AG04449 (cell line): ENCODE measurements at regions not wholly inside any gene's neighbourhood (a gene's known extent, or its start where the extent isn't known, plus 50 kb on each side); places are given as distances from the start of the nearest gene placed in this dataset.

Experiments used
- CTCF ChIA-PET: fragments of 350-600 bp; formaldehyde crosslinking; extraction: SDS; loops from one replicate; lab custom pipeline; 2021; ENCODE audit warnings: antibody characterized with exemption; lab: Yijun Ruan, JAX
- POLR2A ChIA-PET: fragments of 400-600, 350-600 bp; formaldehyde crosslinking; extraction: SDS; loops from one replicate; lab custom pipeline; 2020; ENCODE audit warnings: antibody characterized with exemption, inconsistent platforms; lab: Yijun Ruan, JAX
- DNase-seq: peaks from one replicate; pipeline ENCODE4 v3.0.0-alpha.2; 2010; ENCODE audit warnings: low read depth, low spot score
- H3K4me3 ChIP-seq: 2 replicates; pipeline ENCODE4 v1.5.1; 2011; ENCODE audit warnings: low read depth, mild to moderate bottlenecking, control low read depth, low read length
- TF ChIP-seq, protein P1 (sequence below): IDR thresholded peaks from one replicate; pipeline ENCODE4 v1.5.1; 2011; ENCODE audit warnings: mild to moderate bottlenecking, moderate library complexity, low read length, control low read depth, inconsistent platforms; ENCODE audit not compliant: insufficient read depth; ENCODE audit errors: missing control alignments

DNA sequence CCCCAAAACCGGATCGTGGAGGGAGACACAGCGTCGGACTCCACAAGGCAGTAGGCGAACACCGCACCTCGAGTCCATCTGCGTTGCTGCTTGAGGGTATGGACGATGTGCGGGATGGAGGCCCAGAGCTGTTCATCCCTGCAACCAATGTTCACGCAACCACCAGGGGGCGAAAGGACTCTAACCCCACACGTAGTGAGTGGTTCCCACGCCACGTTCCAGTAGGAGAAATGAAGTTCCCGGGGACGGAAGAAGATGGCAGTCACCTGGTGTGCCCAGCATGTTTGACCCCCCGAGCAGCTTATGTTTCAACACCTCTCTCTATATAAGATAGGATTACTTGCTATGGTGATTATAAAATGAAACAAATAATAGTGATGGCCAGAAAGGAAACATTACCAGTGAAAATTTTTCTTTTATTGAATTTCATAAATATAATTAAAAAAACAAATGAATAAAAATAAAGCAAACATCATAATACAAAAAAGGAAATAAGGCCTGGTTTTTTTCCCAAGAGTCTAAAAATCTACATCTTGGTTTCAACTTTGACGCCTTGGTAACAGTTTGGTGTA lies 184.3 kb downstream of the SH3BP4 start:
- no peak overlapping the region for H3K4me3 ChIP-seq
- TF ChIP-seq, protein P1, sequence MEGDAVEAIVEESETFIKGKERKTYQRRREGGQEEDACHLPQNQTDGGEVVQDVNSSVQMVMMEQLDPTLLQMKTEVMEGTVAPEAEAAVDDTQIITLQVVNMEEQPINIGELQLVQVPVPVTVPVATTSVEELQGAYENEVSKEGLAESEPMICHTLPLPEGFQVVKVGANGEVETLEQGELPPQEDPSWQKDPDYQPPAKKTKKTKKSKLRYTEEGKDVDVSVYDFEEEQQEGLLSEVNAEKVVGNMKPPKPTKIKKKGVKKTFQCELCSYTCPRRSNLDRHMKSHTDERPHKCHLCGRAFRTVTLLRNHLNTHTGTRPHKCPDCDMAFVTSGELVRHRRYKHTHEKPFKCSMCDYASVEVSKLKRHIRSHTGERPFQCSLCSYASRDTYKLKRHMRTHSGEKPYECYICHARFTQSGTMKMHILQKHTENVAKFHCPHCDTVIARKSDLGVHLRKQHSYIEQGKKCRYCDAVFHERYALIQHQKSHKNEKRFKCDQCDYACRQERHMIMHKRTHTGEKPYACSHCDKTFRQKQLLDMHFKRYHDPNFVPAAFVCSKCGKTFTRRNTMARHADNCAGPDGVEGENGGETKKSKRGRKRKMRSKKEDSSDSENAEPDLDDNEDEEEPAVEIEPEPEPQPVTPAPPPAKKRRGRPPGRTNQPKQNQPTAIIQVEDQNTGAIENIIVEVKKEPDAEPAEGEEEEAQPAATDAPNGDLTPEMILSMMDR, result peak; percentile 93
- ChIA-PET CTCF (interaction anchor here (0.6 to 20.2 kb wide), 23 partner anchors 11 to 607 kb away, joined by 3 to 340 read pairs (median 3); no protein-coding TSS in a partner anchor), POLR2A (no interaction called here)
- DNase-seq, result peak; percentile 9

DNA sequence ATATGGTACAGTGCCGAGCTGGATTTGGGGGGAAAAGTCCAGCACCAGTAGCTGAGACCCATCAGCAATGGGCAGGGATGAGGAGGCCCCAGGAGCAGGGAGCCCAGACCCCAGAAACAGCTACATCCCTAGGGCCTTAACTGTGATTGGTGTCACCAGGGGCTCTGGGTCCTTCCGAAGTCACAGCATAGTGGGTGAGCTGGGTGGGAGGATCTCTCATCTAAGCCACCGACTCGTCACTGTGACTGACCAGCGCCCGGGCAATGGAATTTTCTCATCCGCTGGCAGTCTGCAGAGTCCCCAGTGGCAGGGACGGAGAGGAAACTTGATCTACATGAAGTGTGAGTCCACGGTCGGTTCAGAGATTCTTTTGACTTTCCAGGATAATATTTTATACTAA lies 186.5 kb downstream of the SH3BP4 start:
- ChIA-PET CTCF (interaction anchor here (1.4 to 20.2 kb wide), 4 partner anchors 8 to 609 kb away, joined by 5 to 340 read pairs (median 70); no protein-coding TSS in a partner anchor), POLR2A (no interaction called here)
- no peak for DNase-seq
- H3K4me3 ChIP-seq, result no peak overlapping the region
- TF ChIP-seq, protein P1, result no peak

DNA sequence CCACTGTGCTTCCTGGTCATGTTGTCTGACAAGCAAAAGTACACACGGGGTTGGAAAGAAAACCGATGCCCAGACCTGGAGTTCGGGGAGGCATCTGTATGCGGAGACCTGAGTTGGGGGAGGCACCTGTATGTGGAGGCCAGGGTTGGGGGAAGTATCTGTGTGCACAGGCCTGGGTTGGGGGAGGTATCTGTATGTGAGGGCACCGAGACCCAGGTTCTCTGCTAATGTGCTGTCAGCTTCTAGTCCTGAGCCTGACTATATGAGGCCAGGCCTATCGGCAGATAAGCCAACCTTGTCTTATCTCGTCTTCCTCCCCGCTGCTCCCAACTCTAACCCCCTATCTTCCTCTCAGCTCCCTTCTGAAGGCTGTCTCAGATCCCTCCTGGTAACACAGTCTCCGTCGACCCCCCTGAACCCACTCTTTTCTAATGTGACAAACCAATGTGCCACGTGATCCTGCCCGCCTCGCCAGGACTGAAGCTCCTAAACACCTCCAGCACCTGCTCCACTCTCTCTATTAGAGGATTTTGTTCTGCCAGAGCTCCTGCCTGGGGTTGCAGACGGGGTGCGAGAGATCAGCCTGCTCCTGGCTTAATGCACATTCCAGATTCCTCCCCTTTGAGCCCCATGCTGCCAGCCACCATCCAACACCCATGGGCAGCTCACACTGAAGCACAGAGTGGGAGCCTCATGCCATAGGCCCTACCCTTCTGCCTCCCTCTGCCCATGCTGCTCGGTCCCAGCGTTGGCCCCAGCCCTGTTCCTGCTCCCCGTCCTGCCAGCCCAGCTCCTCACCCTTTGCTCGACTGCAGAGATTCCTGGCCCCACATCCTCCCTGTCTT lies 188.4 kb downstream of the SH3BP4 start:
- POLR2A ChIA-PET, result no interaction called here
- TF ChIP-seq, protein P1, result no peak
- no peak for DNase-seq
- CTCF ChIA-PET, result interaction anchor here (0.6 to 20.2 kb wide), 2 partner anchors 425 to 455 kb away, joined by 3 to 340 read pairs; no protein-coding TSS in a partner anchor
- no peak overlapping the region for H3K4me3 ChIP-seq

DNA sequence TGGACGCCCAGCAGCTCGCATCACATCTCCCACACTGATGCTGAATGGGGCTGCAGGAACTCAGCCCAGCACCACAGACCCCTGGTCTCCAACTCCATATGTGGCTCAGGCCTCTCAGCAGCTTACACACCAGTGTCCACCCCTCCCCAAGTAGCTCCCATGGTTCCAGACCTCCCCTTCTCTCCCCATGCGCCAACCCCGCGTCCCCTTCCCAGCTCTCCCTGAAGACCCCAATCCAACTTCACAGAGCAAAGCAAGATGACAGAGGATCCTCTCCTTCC lies 188.9 kb downstream of the SH3BP4 start:
- TF ChIP-seq, protein P1, result no peak
- ChIA-PET CTCF (interaction anchor here (20.2 kb wide), 1 partner anchor 455 kb away, joined by 340 read pairs; no protein-coding TSS in a partner anchor), POLR2A (no interaction called here)
- no peak for DNase-seq
- H3K4me3 ChIP-seq, result no peak overlapping the region

DNA sequence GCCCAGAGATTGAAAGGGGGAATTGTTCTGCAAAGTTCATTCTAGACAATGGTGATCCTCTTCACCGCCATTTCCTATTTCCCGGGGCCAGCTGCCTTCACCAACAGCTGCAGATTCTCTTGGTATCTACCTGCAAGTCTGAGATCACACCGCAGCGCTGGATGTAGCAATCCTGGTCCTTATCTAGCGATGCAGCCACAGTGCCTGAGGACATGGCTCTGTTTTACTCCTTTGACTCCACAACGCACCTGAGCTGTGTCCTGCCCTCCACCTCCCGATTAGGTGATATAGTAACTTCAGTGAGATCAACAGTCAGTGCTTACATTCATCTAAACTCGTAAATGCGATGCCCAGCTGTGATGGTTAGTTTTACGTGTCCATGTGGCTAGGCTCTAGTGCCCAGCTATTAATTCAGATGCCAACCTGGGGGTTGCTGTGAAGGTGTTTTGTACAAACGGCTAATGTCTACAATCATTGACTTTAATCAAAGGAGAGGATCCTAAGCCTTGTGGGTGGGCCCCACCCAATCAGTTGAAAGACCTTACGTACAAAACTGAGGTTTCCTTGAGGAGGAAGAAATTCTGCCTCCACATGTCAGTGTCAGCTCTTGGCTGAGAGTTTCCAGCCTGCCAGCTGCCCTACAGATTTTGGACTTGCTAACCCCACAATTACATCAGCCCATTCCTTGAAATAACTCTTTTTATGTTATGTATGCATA lies 189.8 kb downstream of the SH3BP4 start:
- TF ChIP-seq, protein P1, result no peak
- ChIA-PET POLR2A (no interaction called here), CTCF (interaction anchor here (20.2 kb wide), 1 partner anchor 454 kb away, joined by 340 read pairs; no protein-coding TSS in a partner anchor)

DNA sequence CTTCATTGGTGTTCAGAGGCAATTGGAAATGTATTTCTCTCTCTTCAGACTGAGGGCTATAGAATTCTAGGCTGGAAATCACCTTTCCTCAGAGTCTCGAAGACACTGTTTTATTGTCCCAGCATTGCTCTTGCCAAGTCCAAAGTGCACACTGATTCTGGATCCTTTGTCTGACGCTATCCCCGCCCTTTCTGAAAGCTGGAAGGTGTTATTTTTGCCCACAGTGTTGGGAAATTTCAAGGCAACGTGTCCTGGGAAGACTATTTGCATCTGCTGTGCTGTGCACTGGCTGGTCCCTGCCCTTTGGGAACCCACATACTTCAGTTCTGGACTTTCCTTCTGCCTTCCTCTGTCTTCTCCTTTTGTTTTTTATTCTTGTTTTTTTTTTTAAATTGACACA lies 190.8 kb downstream of the SH3BP4 start:
- no peak for DNase-seq
- H3K4me3 ChIP-seq, result no peak overlapping the region
- ChIA-PET CTCF (interaction anchor here (0.6 to 20.2 kb wide), 6 partner anchors 9 to 604 kb away, joined by 3 to 340 read pairs (median 6); no protein-coding TSS in a partner anchor), POLR2A (interaction anchor here (0.5 kb wide), 1 partner anchor 49 kb away, joined by 3 read pairs; no protein-coding TSS in a partner anchor)
- TF ChIP-seq, protein P1, result no peak

More for the DNA sequence above, 189.8 kb downstream of the SH3BP4 start:
- DNase-seq, result no peak
- no peak overlapping the region for H3K4me3 ChIP-seq
